Suppressor macrophage treated with lipopolysaccharide for 4 hours (primary cell): ENCODE measurements at regions not wholly inside any gene's neighbourhood (a gene's known extent, or its start where the extent isn't known, plus 50 kb on each side); places are given as distances from the start of the nearest gene placed in this dataset.

Experiments
- DNase-seq: peaks from one replicate; pipeline ENCODE4 v3.0.0-alpha.2; 2020

GRCh38 chr11:76298255-76298654 lies 82.7 kb downstream of the THAP12 start:
- DNase-seq = no peak

GRCh38 chr11:76296731-76297542 lies 84.0 kb downstream of the THAP12 start:
- no peak for DNase-seq

- DNase-seq = no peak
Measured at GRCh38 chr11:76293189-76293631, 86.9 kb upstream of the WNT11 start.

- no peak for DNase-seq
Measured at GRCh38 chr11:76292583-76293188, 86.4 kb upstream of the WNT11 start.

- no peak for DNase-seq
Measured at GRCh38 chr11:76291576-76292526, 85.5 kb upstream of the WNT11 start.

GRCh38 chr11:76288166-76288980 lies 82.1 kb upstream of the WNT11 start:
- no peak for DNase-seq

GRCh38 chr11:76287227-76287626 lies 80.9 kb upstream of the WNT11 start:
- DNase-seq = no peak

GRCh38 chr11:76285397-76286104 lies 79.2 kb upstream of the WNT11 start:
- DNase-seq = no peak

GRCh38 chr11:76284161-76284560 lies 77.9 kb upstream of the WNT11 start:
- no peak for DNase-seq

GRCh38 chr11:76282811-76283595 lies 76.7 kb upstream of the WNT11 start:
- no peak for DNase-seq

- no peak for DNase-seq
Measured at GRCh38 chr11:76282172-76282571, 75.9 kb upstream of the WNT11 start.

GRCh38 chr11:76281558-76281906 lies 75.2 kb upstream of the WNT11 start:
- no peak for DNase-seq

- DNase-seq = no peak
Measured at GRCh38 chr11:76280882-76281557, 74.7 kb upstream of the WNT11 start.

- no peak for DNase-seq
Measured at GRCh38 chr11:76280151-76280881, 74.0 kb upstream of the WNT11 start.

GRCh38 chr11:76279646-76280045 lies 73.3 kb upstream of the WNT11 start:
- no peak for DNase-seq

- no peak for DNase-seq
Measured at GRCh38 chr11:76279038-76279437, 72.7 kb upstream of the WNT11 start.

GRCh38 chr11:76278526-76278925 lies 72.2 kb upstream of the WNT11 start:
- no peak for DNase-seq

- no peak for DNase-seq
Measured at GRCh38 chr11:76277298-76278175, 71.2 kb upstream of the WNT11 start.

- no peak for DNase-seq
Measured at GRCh38 chr11:76276781-76277155, 70.5 kb upstream of the WNT11 start.
